SK-N-MC (cell line): ENCODE measurements at regions not wholly inside any gene's neighbourhood (a gene's known extent, or its start where the extent isn't known, plus 50 kb on each side); places are given as distances from the start of the nearest gene placed in this dataset.

ENCODE experiments used
- EZH2 ChIP-seq: fragments of 200-600 bp; sonication (generic); IDR thresholded peaks from one replicate; pipeline ENCODE4 v1.6.1; 2017; ENCODE audit warnings: antibody characterized with exemption
- POLR2AphosphoS5 ChIP-seq: IDR thresholded peaks from 2 replicates; pipeline ENCODE4 v1.6.1; 2012; ENCODE audit warnings: mild to moderate bottlenecking, low read depth, low read length, borderline replicate concordance

- TF ChIP-seq POLR2AphosphoS5 (no peak), EZH2 (no peak)
Measured at GRCh38 chr6:8334113-8334512, 101.2 kb downstream of the SLC35B3 start.
